H9 (cell line): ENCODE measurements at regions not wholly inside any gene's neighbourhood (a gene's known extent, or its start where the extent isn't known, plus 50 kb on each side); places are given as distances from the start of the nearest gene placed in this dataset.

Experiments
- DNase-seq: peaks from one replicate; pipeline ENCODE4 v3.0.0-alpha.2; 2017
- H2AFZ ChIP-seq: one replicate; pipeline ENCODE4 v1.6.1; 2013; ENCODE audit warnings: mild to moderate bottlenecking, low read length, control low read depth, moderate library complexity
- H2AK5ac ChIP-seq: 2 replicates; pipeline ENCODE4 v1.6.1; 2013; ENCODE audit warnings: low read length, control low read depth, mixed read lengths; ENCODE audit not compliant: insufficient read length
- H2BK120ac ChIP-seq: one replicate; pipeline ENCODE4 v1.6.1; 2013; ENCODE audit warnings: low read depth, mild to moderate bottlenecking, low read length, control low read depth, inconsistent platforms; ENCODE audit not compliant: poor library complexity, severe bottlenecking
- H2BK12ac ChIP-seq: 2 replicates; pipeline ENCODE4 v1.6.1; 2013; ENCODE audit warnings: low read length, control low read depth, mixed read lengths, low read depth; ENCODE audit not compliant: insufficient read length
- H2BK15ac ChIP-seq: 2 replicates; pipeline ENCODE4 v1.6.1; 2013; ENCODE audit warnings: low read depth, low read length, control low read depth
- H2BK20ac ChIP-seq: one replicate; pipeline ENCODE4 v1.6.1; 2013; ENCODE audit warnings: low read depth, mild to moderate bottlenecking, low read length, control low read depth, inconsistent platforms; ENCODE audit not compliant: poor library complexity, severe bottlenecking
- H2BK5ac ChIP-seq: 2 replicates; pipeline ENCODE4 v1.6.1; 2013; ENCODE audit warnings: low read length, control low read depth, mixed read lengths; ENCODE audit not compliant: insufficient read length
- H3K14ac ChIP-seq: 2 replicates; pipeline ENCODE4 v1.6.1; 2013; ENCODE audit warnings: low read length, control low read depth; ENCODE audit not compliant: insufficient read depth
- H3K18ac ChIP-seq: 2 replicates; pipeline ENCODE4 v1.6.1; 2013; ENCODE audit warnings: low read depth, mild to moderate bottlenecking, mixed read lengths, low read length, control low read depth; ENCODE audit not compliant: insufficient read length
- H3K23ac ChIP-seq: 2 replicates; pipeline ENCODE4 v1.6.1; 2013; ENCODE audit warnings: low read length, control low read depth, mixed read lengths, low read depth; ENCODE audit not compliant: insufficient read length
- H3K23me2 ChIP-seq: 2 replicates; pipeline ENCODE4 v1.6.1; 2013; ENCODE audit warnings: low read depth, mild to moderate bottlenecking, mixed read lengths, low read length, control low read depth; ENCODE audit not compliant: insufficient read length, poor library complexity, severe bottlenecking
- H3K27ac ChIP-seq: 2 replicates; pipeline ENCODE4 v1.5.1; 2013; ENCODE audit warnings: low read length, control low read depth, mixed read lengths, low read depth; ENCODE audit not compliant: insufficient read length
- H3K27me3 ChIP-seq: 2 replicates; pipeline ENCODE4 v1.6.1; 2013; ENCODE audit warnings: low read length, control low read depth, inconsistent platforms; ENCODE audit not compliant: insufficient read depth
- H3K4ac ChIP-seq: 2 replicates; pipeline ENCODE4 v1.6.1; 2013; ENCODE audit warnings: low read depth, mild to moderate bottlenecking, control low read depth, inconsistent platforms, low read length, moderate library complexity
- H3K4me1 ChIP-seq: 2 replicates; pipeline ENCODE4 v1.6.1; 2013; ENCODE audit warnings: low read length, control low read depth, inconsistent platforms; ENCODE audit not compliant: insufficient read depth
- H3K4me2 ChIP-seq: 2 replicates; pipeline ENCODE4 v1.6.1; 2013; ENCODE audit warnings: low read length, control low read depth, mixed read lengths; ENCODE audit not compliant: insufficient read length, insufficient read depth
- H3K56ac ChIP-seq: 2 replicates; pipeline ENCODE4 v1.6.1; 2013; ENCODE audit warnings: low read depth, mild to moderate bottlenecking, mixed read lengths, low read length, control low read depth; ENCODE audit not compliant: insufficient read length
- H3K79me1 ChIP-seq: 2 replicates; pipeline ENCODE4 v1.6.1; 2013; ENCODE audit warnings: low read depth, mild to moderate bottlenecking, moderate library complexity, low read length, control low read depth, inconsistent platforms; ENCODE audit not compliant: insufficient read depth, poor library complexity, severe bottlenecking
- H3K79me2 ChIP-seq: 2 replicates; pipeline ENCODE4 v1.6.1; 2013; ENCODE audit warnings: low read length, control low read depth, inconsistent platforms; ENCODE audit not compliant: insufficient read depth
- H3K9ac ChIP-seq: 2 replicates; pipeline ENCODE4 v1.6.1; 2013; ENCODE audit warnings: low read length, control low read depth, mixed read lengths; ENCODE audit not compliant: insufficient read length; ENCODE audit errors: extremely low read depth
- H3K9me3 ChIP-seq: one replicate; pipeline ENCODE4 v1.6.1; 2013; ENCODE audit warnings: low read depth, low read length, inconsistent platforms; ENCODE audit not compliant: control insufficient read depth
- H3T11ph ChIP-seq: one replicate; pipeline ENCODE4 v1.6.1; 2013; ENCODE audit warnings: mild to moderate bottlenecking, low read length, control low read depth, inconsistent platforms
- H4K20me1 ChIP-seq: one replicate; pipeline ENCODE4 v1.6.1; 2013; ENCODE audit not compliant: control insufficient read depth, insufficient read length, insufficient read depth
- H4K5ac ChIP-seq: 2 replicates; pipeline ENCODE4 v1.6.1; 2013; ENCODE audit warnings: low read depth, mild to moderate bottlenecking, mixed read lengths, low read length, control low read depth; ENCODE audit not compliant: insufficient read length
- H4K8ac ChIP-seq: replicated peaks from 2 replicates; pipeline ENCODE4 v1.6.1; 2013; ENCODE audit warnings: low read length, control low read depth, mixed read lengths, low read depth; ENCODE audit not compliant: insufficient read length
- H4K91ac ChIP-seq: 2 replicates; pipeline ENCODE4 v1.6.1; 2013; ENCODE audit warnings: low read depth, mild to moderate bottlenecking, moderate library complexity, mixed read lengths, low read length, control low read depth; ENCODE audit not compliant: insufficient read length
- H3K27ac Mint-ChIP-seq, 3 experiments: 2 replicates in 2 of 3; 3 replicates in 1 of 3; pipeline ENCODE4 v1.8.0; 2020 to 2021; ENCODE audit warnings: mixed read lengths in 3 of 3, mild to moderate bottlenecking in 1 of 3, moderate library complexity in 1 of 3
- H3K27me3 Mint-ChIP-seq: 2 replicates; pipeline ENCODE4 v1.8.0; 2021; ENCODE audit warnings: low read depth, mild to moderate bottlenecking, moderate library complexity, mixed read lengths
- H3K36me3 Mint-ChIP-seq, 3 experiments: 2 replicates in 2 of 3; 3 replicates in 1 of 3; pipeline ENCODE4 v1.8.0; 2020 to 2021; ENCODE audit warnings: low read depth in 3 of 3, mixed read lengths in 3 of 3; ENCODE audit not compliant: insufficient read depth in 1 of 3
- H3K4me1 Mint-ChIP-seq, 2 experiments: 2 replicates each; pipeline ENCODE4 v1.8.0; 2020; ENCODE audit warnings: mixed read lengths in 2 of 2
- H3K4me3 Mint-ChIP-seq, 2 experiments: 2 replicates in 1 of 2; 3 replicates in 1 of 2; pipeline ENCODE4 v1.8.0; 2020 to 2021; ENCODE audit warnings: mild to moderate bottlenecking in 2 of 2, mixed read lengths in 2 of 2, moderate library complexity in 1 of 2
- H3K9me3 Mint-ChIP-seq, 2 experiments: 2 replicates in 1 of 2; 3 replicates in 1 of 2; pipeline ENCODE4 v1.8.0; 2020; ENCODE audit warnings: mild to moderate bottlenecking in 2 of 2, mixed read lengths in 2 of 2, moderate library complexity in 1 of 2
- WGBS: extraction: QIAGEN DNeasy Blood & Tissue Kit; methylation state at CpG from one replicate; pipeline ENCODE4 v1.1.7; 2013; ENCODE audit warnings: missing lambda C conversion rate, low lambda C conversion rate, mixed read lengths; ENCODE audit not compliant: insufficient read length; ENCODE audit errors: extremely low coverage; 5-methylcytosine and 5-hydroxymethylcytosine counted together
- TF ChIP-seq, protein P1 (sequence below): fragments of 200-600 bp; sonication (generic); conservative IDR thresholded peaks from 3 replicates; pipeline ENCODE4 v1.8.0; 2021; ENCODE audit warnings: antibody characterized with exemption, mild to moderate bottlenecking

DNA sequence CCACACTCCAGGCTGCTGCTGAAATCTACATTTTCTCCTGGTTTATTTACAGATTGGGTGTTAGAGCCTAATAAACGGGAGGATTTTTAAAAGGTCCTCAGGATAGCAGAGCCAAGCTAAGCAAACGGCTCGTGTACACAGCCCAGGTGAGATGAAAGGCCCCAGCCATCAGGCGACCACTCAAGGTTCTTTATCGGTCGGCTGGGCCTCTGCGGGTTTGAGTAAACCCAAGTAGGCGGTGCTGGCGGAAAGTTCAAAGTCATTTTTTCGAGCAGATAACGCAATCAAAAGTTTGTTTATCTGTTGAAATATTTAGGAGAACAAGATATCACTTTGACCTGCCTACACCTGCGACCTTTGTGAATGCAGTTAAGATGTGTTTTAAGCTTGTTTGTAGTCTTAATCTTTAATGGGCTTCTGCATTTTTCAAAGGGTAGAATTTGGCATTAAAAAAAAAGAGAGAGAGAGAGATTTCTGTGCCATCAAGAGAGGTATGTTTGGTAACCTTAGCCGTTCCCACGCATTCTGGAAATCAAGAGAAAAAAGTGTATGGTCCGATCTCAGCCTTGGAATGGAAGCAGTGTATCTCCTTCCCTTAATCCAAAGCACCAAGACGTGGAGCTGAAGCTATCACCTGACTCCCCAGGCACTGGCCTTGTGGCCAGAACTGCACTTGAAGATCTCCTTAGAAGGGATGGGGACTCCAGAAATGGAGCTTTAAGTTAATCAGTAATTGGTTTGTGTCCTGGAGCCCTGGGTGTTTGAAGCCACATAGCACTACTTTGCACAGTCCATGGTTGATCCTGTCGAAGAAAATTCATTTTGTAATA, 301.7 kb upstream of the IRX5 start:
- Mint-ChIP-seq H3K36me3 (no peaks in the 10 kb centered on the region), H3K4me1 (peaks cover 6 to 17% of the 10 kb centered on the region in 2 experiments; a peak in 3 of 4 replicates), H3K27me3 (peaks cover 1% of the 10 kb centered on the region; the same call in 1 of the 2 replicates), H3K9me3 (no peaks in the 10 kb centered on the region), H3K4me3 (no peak overlapping the region), H3K27ac (no peak overlapping the region)
- H4K5ac ChIP-seq = no peak overlapping the region
- H3K79me1 ChIP-seq = no peaks in the 10 kb centered on the region
- no peak overlapping the region for H2BK20ac ChIP-seq
- H2AFZ ChIP-seq = no peak overlapping the region
- WGBS = no CpG with 5 or more reads among the region's 17 CpGs
- H3K56ac ChIP-seq = no peak overlapping the region
- H3K4me2 ChIP-seq = no peak overlapping the region
- no peak overlapping the region for H3K23ac ChIP-seq
- no peaks in the 10 kb centered on the region for H4K20me1 ChIP-seq
- no peak overlapping the region for H2BK12ac ChIP-seq
- no peak overlapping the region for H2BK5ac ChIP-seq
- H3K4me1 ChIP-seq = no peaks in the 10 kb centered on the region
- H3K18ac ChIP-seq = no peak overlapping the region
- no peaks in the 10 kb centered on the region for H3K23me2 ChIP-seq
- no peak overlapping the region for H3K27ac ChIP-seq
- DNase-seq = no peak
- no peak overlapping the region for H3T11ph ChIP-seq
- no peak overlapping the region for H4K91ac ChIP-seq
- H3K9ac ChIP-seq = no peak overlapping the region
- H3K27me3 ChIP-seq = no peaks in the 10 kb centered on the region
- H3K9me3 ChIP-seq = no peaks in the 10 kb centered on the region
- no peak overlapping the region for H2BK120ac ChIP-seq
- TF ChIP-seq, protein P1, sequence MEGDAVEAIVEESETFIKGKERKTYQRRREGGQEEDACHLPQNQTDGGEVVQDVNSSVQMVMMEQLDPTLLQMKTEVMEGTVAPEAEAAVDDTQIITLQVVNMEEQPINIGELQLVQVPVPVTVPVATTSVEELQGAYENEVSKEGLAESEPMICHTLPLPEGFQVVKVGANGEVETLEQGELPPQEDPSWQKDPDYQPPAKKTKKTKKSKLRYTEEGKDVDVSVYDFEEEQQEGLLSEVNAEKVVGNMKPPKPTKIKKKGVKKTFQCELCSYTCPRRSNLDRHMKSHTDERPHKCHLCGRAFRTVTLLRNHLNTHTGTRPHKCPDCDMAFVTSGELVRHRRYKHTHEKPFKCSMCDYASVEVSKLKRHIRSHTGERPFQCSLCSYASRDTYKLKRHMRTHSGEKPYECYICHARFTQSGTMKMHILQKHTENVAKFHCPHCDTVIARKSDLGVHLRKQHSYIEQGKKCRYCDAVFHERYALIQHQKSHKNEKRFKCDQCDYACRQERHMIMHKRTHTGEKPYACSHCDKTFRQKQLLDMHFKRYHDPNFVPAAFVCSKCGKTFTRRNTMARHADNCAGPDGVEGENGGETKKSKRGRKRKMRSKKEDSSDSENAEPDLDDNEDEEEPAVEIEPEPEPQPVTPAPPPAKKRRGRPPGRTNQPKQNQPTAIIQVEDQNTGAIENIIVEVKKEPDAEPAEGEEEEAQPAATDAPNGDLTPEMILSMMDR = no peak
- no peaks in the 10 kb centered on the region for H3K79me2 ChIP-seq
- no peak overlapping the region for H4K8ac ChIP-seq
- H3K4ac ChIP-seq = no peak overlapping the region
- H2AK5ac ChIP-seq = no peak overlapping the region
- H2BK15ac ChIP-seq = no peak overlapping the region
- no peak overlapping the region for H3K14ac ChIP-seq
